ENCODE measurements at regions not wholly inside any gene's neighbourhood (a gene's known extent, or its start where the extent isn't known, plus 50 kb on each side); places are given as distances from the start of the nearest gene placed in this dataset.

- DNase-seq (ENCODE audit: low read depth), result no peak
These were observed 106.9 kb downstream of the B3GNT2 start for GRCh38 chr2:62302631-62303435.

GRCh38 chr2:62300925-62301324 lies 105.0 kb downstream of the B3GNT2 start:
- no peak for DNase-seq (ENCODE audit: low read depth)

- DNase-seq (ENCODE audit: low read depth), result no peak
These were observed 101.7 kb downstream of the B3GNT2 start for GRCh38 chr2:62297624-62298010.

- DNase-seq (ENCODE audit: low read depth), result no peak
These were observed 101.1 kb downstream of the B3GNT2 start for GRCh38 chr2:62296832-62297623.

GRCh38 chr2:62296034-62296831 lies 100.3 kb downstream of the B3GNT2 start:
- DNase-seq (ENCODE audit: low read depth), result no peak

GRCh38 chr2:62293490-62294271 lies 97.8 kb downstream of the B3GNT2 start:
- DNase-seq (ENCODE audit: low read depth), result no peak

- DNase-seq (ENCODE audit: low read depth), result no peak
These were observed 97.2 kb downstream of the B3GNT2 start for GRCh38 chr2:62293151-62293489.

- no peak for DNase-seq (ENCODE audit: low read depth)
These were observed 96.3 kb downstream of the B3GNT2 start for GRCh38 chr2:62292190-62292589.

- DNase-seq (ENCODE audit: low read depth), result no peak
These were observed 95.7 kb downstream of the B3GNT2 start for GRCh38 chr2:62291517-62292137.

- DNase-seq (ENCODE audit: low read depth), result no peak
These were observed 95.1 kb downstream of the B3GNT2 start for GRCh38 chr2:62291052-62291451.

GRCh38 chr2:62287899-62288880 lies 92.3 kb downstream of the B3GNT2 start:
- DNase-seq (ENCODE audit: low read depth), result no peak

GRCh38 chr2:62287282-62287681 lies 91.4 kb downstream of the B3GNT2 start:
- no peak for DNase-seq (ENCODE audit: low read depth)

- DNase-seq (ENCODE audit: low read depth), result no peak
These were observed 90.3 kb downstream of the B3GNT2 start for GRCh38 chr2:62286089-62286785.

- DNase-seq (ENCODE audit: low read depth), result no peak
These were observed 89.1 kb downstream of the B3GNT2 start for GRCh38 chr2:62284980-62285379.

- no peak for DNase-seq (ENCODE audit: low read depth)
These were observed 88.6 kb downstream of the B3GNT2 start for GRCh38 chr2:62284471-62284870.

GRCh38 chr2:62283147-62283546 lies 87.2 kb downstream of the B3GNT2 start:
- DNase-seq (ENCODE audit: low read depth), result no peak

- DNase-seq (ENCODE audit: low read depth), result no peak
These were observed 85.7 kb downstream of the B3GNT2 start for GRCh38 chr2:62281663-62282062.

- DNase-seq (ENCODE audit: low read depth), result no peak
These were observed 81.8 kb downstream of the B3GNT2 start for GRCh38 chr2:62277688-62278087.

Measured in GM04504 (cell line).